ENCODE measurements at regions not wholly inside any gene's neighbourhood (a gene's known extent, or its start where the extent isn't known, plus 50 kb on each side); places are given as distances from the start of the nearest gene placed in this dataset.

GRCh38 chr17:70320673-70321345 is 151.5 kb downstream of the KCNJ2 start:
- TF ChIP-seq CTCF (IDR thresholded peaks at IDR 0.05; ENCODE audit: insufficient read depth, low read length, poor library complexity, severe bottlenecking) (no peak), EZH2phosphoT487 (conservative IDR thresholded peaks at IDR 0.05; ENCODE audit: low read length) (no peak)
- Histone ChIP-seq H4K20me1 (ENCODE audit: low read depth, low read length) (no peaks in the 10 kb centered on the region), H2AFZ (ENCODE audit: low read depth, low read length, severe bottlenecking) (no peak overlapping the region), H3K9me3 (ENCODE audit: insufficient read depth, low read length) (no peaks in the 10 kb centered on the region), H3K4me2 (ENCODE audit: low read depth, low read length, poor library complexity, severe bottlenecking) (no peak overlapping the region), H3F3A (ENCODE audit: insufficient read depth) (no peaks in the 10 kb centered on the region), H3K27ac (ENCODE audit: low read depth, low read length) (no peak overlapping the region), H3K4me3 (ENCODE audit: insufficient read depth, low read length, poor library complexity, severe bottlenecking) (no peak overlapping the region), H3K9ac (ENCODE audit: low read length) (no peak overlapping the region), H3K79me2 (ENCODE audit: insufficient read depth, low read length) (no peaks in the 10 kb centered on the region), H3K27me3 (ENCODE audit: low read length) (no peaks in the 10 kb centered on the region), H3K36me3 (ENCODE audit: low read length) (no peaks in the 10 kb centered on the region), H3K9me2 (replicated peaks; ENCODE audit: insufficient read depth, low read length) (no peaks in the 10 kb centered on the region)

- no peaks in the 10 kb centered on the region for H3K79me2 ChIP-seq (ENCODE audit: insufficient read depth, low read length)
- TF ChIP-seq CTCF (IDR thresholded peaks at IDR 0.05; ENCODE audit: insufficient read depth, low read length, poor library complexity, severe bottlenecking) (no peak), EZH2phosphoT487 (conservative IDR thresholded peaks at IDR 0.05; ENCODE audit: low read length) (no peak)
- H3K4me2 ChIP-seq (ENCODE audit: low read depth, low read length, poor library complexity, severe bottlenecking) = no peak overlapping the region
- H2AFZ ChIP-seq (ENCODE audit: low read depth, low read length, severe bottlenecking) = no peak overlapping the region
- no peaks in the 10 kb centered on the region for H3K9me2 ChIP-seq (replicated peaks; ENCODE audit: insufficient read depth, low read length)
- H3K9ac ChIP-seq (ENCODE audit: low read length) = no peak overlapping the region
- H3F3A ChIP-seq (ENCODE audit: insufficient read depth) = no peaks in the 10 kb centered on the region
- no peaks in the 10 kb centered on the region for H3K27me3 ChIP-seq (ENCODE audit: low read length)
- H3K9me3 ChIP-seq (ENCODE audit: insufficient read depth, low read length) = no peaks in the 10 kb centered on the region
- no peaks in the 10 kb centered on the region for H4K20me1 ChIP-seq (ENCODE audit: low read depth, low read length)
- no peak overlapping the region for H3K27ac ChIP-seq (ENCODE audit: low read depth, low read length)
- no peak overlapping the region for H3K4me3 ChIP-seq (ENCODE audit: insufficient read depth, low read length, poor library complexity, severe bottlenecking)
- H3K36me3 ChIP-seq (ENCODE audit: low read length) = no peaks in the 10 kb centered on the region
Observed at GRCh38 chr17:70321352-70321751, 152.0 kb downstream of the KCNJ2 start.

- Histone ChIP-seq H2AFZ (ENCODE audit: low read depth, low read length, severe bottlenecking) (no peak overlapping the region), H3K9me3 (ENCODE audit: insufficient read depth, low read length) (no peaks in the 10 kb centered on the region), H3K79me2 (ENCODE audit: insufficient read depth, low read length) (no peaks in the 10 kb centered on the region), H3K27ac (ENCODE audit: low read depth, low read length) (no peak overlapping the region), H3K4me2 (ENCODE audit: low read depth, low read length, poor library complexity, severe bottlenecking) (no peak overlapping the region), H3K9ac (ENCODE audit: low read length) (no peak overlapping the region), H3K27me3 (ENCODE audit: low read length) (no peaks in the 10 kb centered on the region), H3F3A (ENCODE audit: insufficient read depth) (no peaks in the 10 kb centered on the region), H3K9me2 (replicated peaks; ENCODE audit: insufficient read depth, low read length) (no peaks in the 10 kb centered on the region), H3K4me3 (ENCODE audit: insufficient read depth, low read length, poor library complexity, severe bottlenecking) (no peak overlapping the region), H4K20me1 (ENCODE audit: low read depth, low read length) (no peaks in the 10 kb centered on the region), H3K36me3 (ENCODE audit: low read length) (no peaks in the 10 kb centered on the region)
- TF ChIP-seq EZH2phosphoT487 (conservative IDR thresholded peaks at IDR 0.05; ENCODE audit: low read length) (no peak), CTCF (IDR thresholded peaks at IDR 0.05; ENCODE audit: insufficient read depth, low read length, poor library complexity, severe bottlenecking) (no peak)
Observed at GRCh38 chr17:70323269-70323668, 153.9 kb downstream of the KCNJ2 start.
